ENCODE measurements at regions not wholly inside any gene's neighbourhood (a gene's known extent, or its start where the extent isn't known, plus 50 kb on each side); places are given as distances from the start of the nearest gene placed in this dataset.

- TF ChIP-seq CTCF (IDR thresholded peaks at IDR 0.05; ENCODE audit: insufficient read depth, low read length, poor library complexity, severe bottlenecking) = no peak
- TF ChIP-seq EZH2phosphoT487 (conservative IDR thresholded peaks at IDR 0.05; ENCODE audit: low read length) = no peak
Measured at GRCh38 chr12:65606008-65606766, 218.1 kb upstream of the HMGA2 start.
